Kidney epithelial cell (primary cell): ENCODE measurements at regions not wholly inside any gene's neighbourhood (a gene's known extent, or its start where the extent isn't known, plus 50 kb on each side); places are given as distances from the start of the nearest gene placed in this dataset.
A peak's percentile ranks its signal among the peaks of the same experiment; 100 is the strongest.

Experiments
- DNase-seq: peaks from one replicate; pipeline ENCODE4 v3.0.0-alpha.2; 2010; ENCODE audit warnings: low read depth
- H3K27me3 ChIP-seq: 2 replicates; pipeline ENCODE4 v1.6.0; 2011; ENCODE audit warnings: low read length; ENCODE audit not compliant: control insufficient read depth, insufficient read depth
- H3K36me3 ChIP-seq: 2 replicates; pipeline ENCODE4 v1.5.1; 2011; ENCODE audit warnings: low read length; ENCODE audit not compliant: control insufficient read depth, insufficient read depth
- H3K4me3 ChIP-seq: 2 replicates; pipeline ENCODE4 v1.5.1; 2011; ENCODE audit warnings: low read depth, mild to moderate bottlenecking, control low read depth, low read length
- TF ChIP-seq, protein P1 (sequence below): IDR thresholded peaks from 2 replicates; pipeline ENCODE4 v1.5.1; 2011; ENCODE audit warnings: mild to moderate bottlenecking, moderate library complexity, low read length, control low read depth, inconsistent platforms; ENCODE audit not compliant: insufficient read depth, poor library complexity, severe bottlenecking

DNA sequence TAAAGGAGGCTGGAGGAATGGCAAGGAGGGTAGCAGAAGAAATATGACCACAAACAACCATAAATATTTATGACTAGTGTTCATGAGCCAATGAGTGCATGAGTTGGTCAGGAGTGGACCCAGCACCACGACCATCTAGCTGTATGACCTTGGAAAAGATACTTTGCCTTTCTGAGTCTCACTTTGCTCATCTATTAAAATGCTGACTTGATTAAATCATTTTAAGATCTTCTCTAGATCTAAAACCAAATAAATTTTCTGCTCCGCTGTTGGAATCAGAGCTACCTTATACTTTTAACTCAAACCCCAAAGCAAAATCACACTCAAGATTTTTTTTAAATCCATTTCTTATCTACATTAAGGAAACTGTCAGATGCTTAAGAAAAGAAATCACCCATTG is 207.0 kb downstream of the GPAM start:
- Histone ChIP-seq H3K4me3 (no peak overlapping the region), H3K27me3 (no peaks in the 10 kb centered on the region), H3K36me3 (no peaks in the 10 kb centered on the region)
- TF ChIP-seq, protein P1, sequence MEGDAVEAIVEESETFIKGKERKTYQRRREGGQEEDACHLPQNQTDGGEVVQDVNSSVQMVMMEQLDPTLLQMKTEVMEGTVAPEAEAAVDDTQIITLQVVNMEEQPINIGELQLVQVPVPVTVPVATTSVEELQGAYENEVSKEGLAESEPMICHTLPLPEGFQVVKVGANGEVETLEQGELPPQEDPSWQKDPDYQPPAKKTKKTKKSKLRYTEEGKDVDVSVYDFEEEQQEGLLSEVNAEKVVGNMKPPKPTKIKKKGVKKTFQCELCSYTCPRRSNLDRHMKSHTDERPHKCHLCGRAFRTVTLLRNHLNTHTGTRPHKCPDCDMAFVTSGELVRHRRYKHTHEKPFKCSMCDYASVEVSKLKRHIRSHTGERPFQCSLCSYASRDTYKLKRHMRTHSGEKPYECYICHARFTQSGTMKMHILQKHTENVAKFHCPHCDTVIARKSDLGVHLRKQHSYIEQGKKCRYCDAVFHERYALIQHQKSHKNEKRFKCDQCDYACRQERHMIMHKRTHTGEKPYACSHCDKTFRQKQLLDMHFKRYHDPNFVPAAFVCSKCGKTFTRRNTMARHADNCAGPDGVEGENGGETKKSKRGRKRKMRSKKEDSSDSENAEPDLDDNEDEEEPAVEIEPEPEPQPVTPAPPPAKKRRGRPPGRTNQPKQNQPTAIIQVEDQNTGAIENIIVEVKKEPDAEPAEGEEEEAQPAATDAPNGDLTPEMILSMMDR: no peak
- DNase-seq: no peak

DNA sequence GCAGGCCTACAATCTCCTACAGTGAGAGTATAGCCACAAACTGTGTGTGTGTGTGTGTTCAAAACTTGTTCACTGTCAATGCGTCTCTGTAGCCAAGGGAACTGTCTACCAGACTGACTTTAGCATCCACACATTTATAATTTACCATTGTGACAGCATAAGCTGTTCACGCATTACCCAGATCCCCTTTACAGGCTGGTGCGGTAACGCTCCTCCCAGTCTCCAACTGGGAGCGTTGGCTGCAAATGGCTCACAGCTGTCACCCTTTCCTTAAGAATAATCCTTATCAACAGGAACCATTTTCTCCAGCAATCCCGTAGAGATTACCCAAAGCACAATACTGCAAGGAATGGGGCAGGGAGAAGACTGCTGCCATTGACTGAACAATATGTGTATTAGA is 199.5 kb downstream of the GPAM start:
- TF ChIP-seq, protein P1: no peak
- Histone ChIP-seq H3K27me3 (no peaks in the 10 kb centered on the region), H3K4me3 (no peak overlapping the region), H3K36me3 (no peaks in the 10 kb centered on the region)
- no peak for DNase-seq

DNA sequence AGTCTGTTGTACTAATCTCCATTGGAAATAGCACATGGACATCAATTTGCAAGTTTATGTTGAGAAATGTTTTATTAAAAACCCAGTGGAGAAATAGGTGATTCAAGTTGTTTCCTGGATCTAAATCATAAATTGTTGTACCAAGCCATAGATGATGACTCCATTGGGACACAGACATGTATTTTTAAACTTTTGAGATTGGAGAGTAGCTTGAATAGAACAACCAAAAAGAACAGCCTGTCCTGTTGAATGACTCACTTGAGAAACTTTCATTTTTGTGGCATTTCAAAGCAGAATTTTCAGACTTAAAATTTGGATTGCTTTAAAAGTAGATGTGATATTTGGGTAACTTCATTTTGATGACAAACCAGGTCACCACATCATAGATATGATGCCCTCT is 197.5 kb downstream of the GPAM start:
- Histone ChIP-seq H3K36me3 (no peaks in the 10 kb centered on the region), H3K4me3 (no peak overlapping the region), H3K27me3 (no peaks in the 10 kb centered on the region)
- TF ChIP-seq, protein P1: no peak
- no peak for DNase-seq

DNA sequence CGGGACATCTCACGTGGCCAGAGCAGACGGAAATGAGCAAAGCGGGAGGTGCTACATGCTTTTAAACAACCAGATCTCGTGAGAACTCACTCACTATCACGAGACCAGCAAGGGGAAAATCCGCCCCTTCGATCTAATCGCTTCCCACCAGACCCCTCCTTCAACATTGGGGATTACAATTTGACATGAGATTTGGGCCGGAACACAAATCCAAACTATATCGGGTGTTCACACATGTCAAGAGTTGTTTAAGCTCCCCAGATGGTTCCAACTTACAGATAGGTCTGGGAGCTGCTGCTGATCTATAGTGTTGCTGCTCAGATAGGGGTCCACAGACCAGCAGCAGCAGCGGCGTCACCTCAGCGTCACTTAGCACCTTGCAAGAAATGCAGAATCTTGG is 194.9 kb downstream of the GPAM start:
- no peak for DNase-seq
- TF ChIP-seq, protein P1: no peak
- Histone ChIP-seq H3K27me3 (no peaks in the 10 kb centered on the region), H3K4me3 (no peak overlapping the region), H3K36me3 (no peaks in the 10 kb centered on the region)

DNA sequence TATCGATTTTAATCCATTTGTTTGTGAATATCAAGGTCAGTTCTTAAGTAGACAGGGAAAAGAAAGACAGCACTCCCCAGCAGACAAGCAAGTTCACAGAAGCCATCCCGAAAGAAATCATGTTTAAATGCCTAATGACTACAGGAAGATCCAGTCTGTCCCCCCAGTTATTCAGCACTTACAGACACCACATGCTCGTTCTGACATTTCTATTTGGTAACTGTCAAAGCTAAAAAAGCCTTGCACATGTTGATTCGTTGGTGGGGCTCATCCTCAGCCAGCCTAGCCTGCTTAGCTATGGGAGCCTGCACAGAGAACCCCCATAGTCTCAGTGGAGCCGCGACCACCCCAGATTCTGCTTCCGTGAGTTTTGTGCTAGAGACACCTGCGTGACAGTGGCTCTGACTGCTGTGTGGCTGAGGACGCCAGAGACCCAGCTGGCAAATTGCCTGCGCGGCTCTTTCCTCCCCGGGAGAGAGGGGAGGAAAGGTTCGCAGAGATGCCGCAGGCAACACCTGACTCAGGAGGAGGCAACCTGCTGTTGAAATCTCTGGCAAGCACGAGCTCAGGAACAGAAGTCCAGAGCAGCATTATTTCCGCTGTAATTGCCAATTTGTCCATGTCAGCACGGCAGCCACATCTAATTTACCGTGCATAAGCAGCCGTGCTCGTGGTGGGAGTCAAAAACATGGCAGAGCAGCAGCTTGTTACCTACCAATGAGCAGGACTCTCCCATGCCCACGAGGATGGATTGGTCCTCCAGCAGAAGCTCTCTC is 194.2 kb downstream of the GPAM start:
- TF ChIP-seq, protein P1: no peak

DNA sequence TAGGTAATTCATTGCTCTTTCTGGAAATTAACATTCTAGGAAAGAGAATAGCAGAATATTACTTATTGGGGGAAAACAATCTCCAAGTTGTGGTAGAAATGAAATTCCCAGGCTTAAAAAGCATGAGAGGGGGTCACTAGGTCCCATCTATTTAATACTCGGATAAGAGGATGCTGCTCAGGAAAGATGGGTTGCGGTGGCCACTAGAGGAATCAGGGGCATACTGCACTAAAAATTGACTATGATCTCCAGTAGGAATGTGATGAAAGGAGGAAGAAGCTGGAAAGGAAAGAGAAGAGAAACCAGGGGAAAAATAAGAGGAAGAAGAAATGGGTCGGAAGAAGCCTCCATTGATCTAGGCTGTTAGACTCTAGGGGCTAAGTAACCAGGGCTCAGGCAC is 192.8 kb downstream of the GPAM start:
- Histone ChIP-seq H3K4me3 (no peak overlapping the region), H3K36me3 (no peaks in the 10 kb centered on the region), H3K27me3 (no peaks in the 10 kb centered on the region)
- TF ChIP-seq, protein P1: peak; percentile 23
- no peak for DNase-seq

More for the DNA sequence above, 194.2 kb downstream of the GPAM start:
- no peaks in the 10 kb centered on the region for H3K36me3 ChIP-seq
- H3K4me3 ChIP-seq: no peak overlapping the region
- DNase-seq: no peak
- H3K27me3 ChIP-seq: no peaks in the 10 kb centered on the region
